Lower leg skin (tissue), 4 donors: ENCODE measurements at regions not wholly inside any gene's neighbourhood (a gene's known extent, or its start where the extent isn't known, plus 50 kb on each side); places are given as distances from the start of the nearest gene placed in this dataset.

ENCODE experiments used
- DNase-seq, 2 donors: peaks; one replicate each; pipeline ENCODE4 v3.0.0-alpha.2; 2019; ENCODE audit warnings: low spot score in 2 of 2
- H3K4me3 ChIP-seq: fragments of 200-600 bp; sonication (generic); 2 replicates; pipeline ENCODE4 v1.5.1; 2017; ENCODE audit warnings: mild to moderate bottlenecking, low read depth; ENCODE audit not compliant: poor library complexity, severe bottlenecking
- CTCF ChIP-seq, 3 donors: fragments of 450-650 bp; IDR thresholded peaks; one replicate each; pipeline ENCODE4 v1.5.1; 2016; ENCODE audit warnings: antibody characterized with exemption in 3 of 3, mild to moderate bottlenecking in 3 of 3, moderate library complexity in 2 of 3
- POLR2A ChIP-seq, 2 donors: fragments of 450-650 bp; IDR thresholded peaks; one replicate each; pipeline ENCODE4 v1.6.1; 2016 to 2017; ENCODE audit warnings: antibody characterized with exemption in 2 of 2, mild to moderate bottlenecking in 1 of 2, moderate library complexity in 1 of 2
- WGBS, 2 donors: methylation state at CpG; one replicate each; pipeline ENCODE4 v1.1.5; 2018; 5-methylcytosine and 5-hydroxymethylcytosine counted together
- intact Hi-C: fragments of 100-400 bp; cut with DNase I; formaldehyde crosslinking; loops from one replicate; pipeline ENCODE4 v1.15.0; 2023; ENCODE audit warnings: low total_unique reads

GRCh38 chr18:38318416-38318815, 752.8 kb upstream of the CELF4 start:
- intact Hi-C loops = no loop called here
- no peak for DNase-seq
- no peak for TF ChIP-seq CTCF (IDR thresholded peaks at IDR 0.05)
- TF ChIP-seq POLR2A (IDR thresholded peaks at IDR 0.05) = no peak
- H3K4me3 ChIP-seq = no peak overlapping the region

- intact Hi-C loops = no loop called here
- DNase-seq = no peak
- H3K4me3 ChIP-seq = no peak overlapping the region
- no peak for TF ChIP-seq CTCF (IDR thresholded peaks at IDR 0.05)
- no peak for TF ChIP-seq POLR2A (IDR thresholded peaks at IDR 0.05)
These were observed 748.2 kb upstream of the CELF4 start for GRCh38 chr18:38313831-38314230.

GRCh38 chr18:38312532-38312931, 746.9 kb upstream of the CELF4 start:
- WGBS, 2 donors = 65 to 78% methylated on average over 3 of the region's 3 CpGs
- no peak overlapping the region for H3K4me3 ChIP-seq
- no peak for DNase-seq
- TF ChIP-seq POLR2A (IDR thresholded peaks at IDR 0.05) (no peak), CTCF (IDR thresholded peaks at IDR 0.05) (no peak)
- intact Hi-C loops = no loop called here

GRCh38 chr18:38310936-38311335, 745.3 kb upstream of the CELF4 start:
- DNase-seq = no peak
- no peak overlapping the region for H3K4me3 ChIP-seq
- intact Hi-C loops = no loop called here
- TF ChIP-seq POLR2A (IDR thresholded peaks at IDR 0.05) (no peak), CTCF (IDR thresholded peaks at IDR 0.05) (no peak)
- WGBS, 2 donors = 79 to 84% methylated on average over 2 of the region's 2 CpGs

GRCh38 chr18:38307914-38308313, 742.3 kb upstream of the CELF4 start:
- no peak overlapping the region for H3K4me3 ChIP-seq
- 63 to 72% methylated on average over 5 of the region's 5 CpGs for WGBS, 2 donors
- DNase-seq = no peak
- intact Hi-C loops = no loop called here
- no peak for TF ChIP-seq POLR2A (IDR thresholded peaks at IDR 0.05)
- TF ChIP-seq CTCF (IDR thresholded peaks at IDR 0.05) = no peak

- WGBS, 2 donors = 79 to 90% methylated on average over 4 of the region's 4 CpGs
- TF ChIP-seq CTCF (IDR thresholded peaks at IDR 0.05) = no peak
- no peak for TF ChIP-seq POLR2A (IDR thresholded peaks at IDR 0.05)
- DNase-seq = no peak
- intact Hi-C loops = no loop called here
- H3K4me3 ChIP-seq = no peak overlapping the region
These were observed 740.4 kb upstream of the CELF4 start for GRCh38 chr18:38305961-38306360.
